ENCODE measurements at regions not wholly inside any gene's neighbourhood (a gene's known extent, or its start where the extent isn't known, plus 50 kb on each side); places are given as distances from the start of the nearest gene placed in this dataset.

DNA sequence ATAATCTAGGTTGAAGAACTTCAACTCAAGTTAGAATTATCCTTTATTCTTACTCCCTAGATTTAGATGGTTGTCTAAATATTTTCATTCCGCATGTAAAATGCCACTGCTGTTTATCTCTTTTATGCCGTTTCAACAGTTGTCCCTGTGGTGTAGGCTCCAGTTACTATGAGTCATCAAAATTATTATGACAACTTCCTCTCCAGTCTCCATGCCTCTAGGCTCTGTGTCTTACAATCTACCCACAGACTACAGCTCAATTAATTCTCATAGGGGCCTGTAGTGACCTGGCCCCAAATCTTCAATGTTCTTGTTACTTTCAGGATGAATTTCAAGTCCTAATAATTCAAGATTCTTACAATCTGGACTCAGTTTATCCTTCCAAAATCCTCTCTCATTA, 105.8 kb upstream of the UNC13C start:
- TF ChIP-seq, protein P1, sequence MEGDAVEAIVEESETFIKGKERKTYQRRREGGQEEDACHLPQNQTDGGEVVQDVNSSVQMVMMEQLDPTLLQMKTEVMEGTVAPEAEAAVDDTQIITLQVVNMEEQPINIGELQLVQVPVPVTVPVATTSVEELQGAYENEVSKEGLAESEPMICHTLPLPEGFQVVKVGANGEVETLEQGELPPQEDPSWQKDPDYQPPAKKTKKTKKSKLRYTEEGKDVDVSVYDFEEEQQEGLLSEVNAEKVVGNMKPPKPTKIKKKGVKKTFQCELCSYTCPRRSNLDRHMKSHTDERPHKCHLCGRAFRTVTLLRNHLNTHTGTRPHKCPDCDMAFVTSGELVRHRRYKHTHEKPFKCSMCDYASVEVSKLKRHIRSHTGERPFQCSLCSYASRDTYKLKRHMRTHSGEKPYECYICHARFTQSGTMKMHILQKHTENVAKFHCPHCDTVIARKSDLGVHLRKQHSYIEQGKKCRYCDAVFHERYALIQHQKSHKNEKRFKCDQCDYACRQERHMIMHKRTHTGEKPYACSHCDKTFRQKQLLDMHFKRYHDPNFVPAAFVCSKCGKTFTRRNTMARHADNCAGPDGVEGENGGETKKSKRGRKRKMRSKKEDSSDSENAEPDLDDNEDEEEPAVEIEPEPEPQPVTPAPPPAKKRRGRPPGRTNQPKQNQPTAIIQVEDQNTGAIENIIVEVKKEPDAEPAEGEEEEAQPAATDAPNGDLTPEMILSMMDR (optimal IDR thresholded peaks at IDR 0.05 in 1 of 3, IDR thresholded peaks at IDR 0.05 in 1 of 3, conservative IDR thresholded peaks at IDR 0.05 in 1 of 3; ENCODE audit: extremely low read depth in 1 of 3, insufficient read depth in 2 of 3, low read length in 3 of 3): no peak
- TF ChIP-seq EZH2 (IDR thresholded peaks at IDR 0.05; ENCODE audit: low read length): no peak
